ENCODE measurements at regions not wholly inside any gene's neighbourhood (a gene's known extent, or its start where the extent isn't known, plus 50 kb on each side); places are given as distances from the start of the nearest gene placed in this dataset.

GRCh38 chr1:175872588-175872987 lies 129.2 kb upstream of the TNR start:
- H3K36me3 ChIP-seq (ENCODE audit: control insufficient read depth in 1 of 2, insufficient read depth in 2 of 2, low read length in 2 of 2): no peaks in the 10 kb centered on the region
- ChIA-PET RAD21 (ENCODE audit: low non-redundant PET in 1 of 2, low total read pairs in 2 of 2, uncharacterized antibody in 2 of 2, unreplicated experiment in 2 of 2) (no interaction called here), CTCF (no interaction called here), POLR2A (no interaction called here)
- no peaks in the 10 kb centered on the region for H3K9me3 ChIP-seq (ENCODE audit: control insufficient read depth in 1 of 2, insufficient read depth in 1 of 2, low read depth in 1 of 2, low read length in 2 of 2)
- TF ChIP-seq ZBTB33 (IDR thresholded peaks at IDR 0.05; ENCODE audit: extremely low read depth, insufficient replicate concordance, low read length) (no peak), ATF3 (IDR thresholded peaks at IDR 0.05) (no peak), SP1 (IDR thresholded peaks at IDR 0.05; ENCODE audit: low read depth) (no peak), SRF (IDR thresholded peaks at IDR 0.05; ENCODE audit: low read depth) (no peak), JUND (IDR thresholded peaks at IDR 0.05) (no peak), EZH2 (IDR thresholded peaks at IDR 0.05) (no peak), POLR2A (IDR thresholded peaks at IDR 0.05; ENCODE audit: borderline replicate concordance, extremely low read depth, insufficient read depth, insufficient read length) (no peak), POLR2AphosphoS5 (IDR thresholded peaks at IDR 0.05; ENCODE audit: low read depth, low read length) (no peak), TCF7L2 (IDR thresholded peaks at IDR 0.05; ENCODE audit: borderline replicate concordance, extremely low read depth, insufficient read depth, insufficient read length) (no peak), CBX3 (IDR thresholded peaks at IDR 0.05; ENCODE audit: low read depth) (no peak), RAD21 (IDR thresholded peaks at IDR 0.05; ENCODE audit: low read depth) (no peak), CEBPB (IDR thresholded peaks at IDR 0.05; ENCODE audit: low read depth) (no peak), EGR1 (IDR thresholded peaks at IDR 0.05; ENCODE audit: low read depth) (no peak), YY1 (IDR thresholded peaks at IDR 0.05; ENCODE audit: extremely low read depth, insufficient replicate concordance, low read depth, low read length) (no peak), REST (IDR thresholded peaks at IDR 0.05; ENCODE audit: low read depth) (no peak), FOSL1 (IDR thresholded peaks at IDR 0.05; ENCODE audit: low read depth) (no peak), ZFX (IDR thresholded peaks at IDR 0.05) (no peak), SIN3A (IDR thresholded peaks at IDR 0.05; ENCODE audit: low read depth) (no peak), MAX (IDR thresholded peaks at IDR 0.05) (no peak)
- H3K79me2 ChIP-seq (ENCODE audit: insufficient read depth, low read length): no peaks in the 10 kb centered on the region
- H3K27me3 ChIP-seq (ENCODE audit: insufficient read depth, low read length): 0 out of 2 replicates have a peak, but pooled peaks cover 4% of the 10 kb centered on the region
- H3K4me2 ChIP-seq (ENCODE audit: low read length): no peak overlapping the region
- H3K9me2 ChIP-seq (ENCODE audit: insufficient read depth): no peaks in the 10 kb centered on the region
- H3K4me1 ChIP-seq (ENCODE audit: control insufficient read depth in 1 of 2, insufficient read depth in 2 of 2, low read length in 2 of 2): no peaks in the 10 kb centered on the region
- no peak overlapping the region for H3K4me3 ChIP-seq (replicated peaks in 1 of 2; ENCODE audit: low read depth in 1 of 2, low read length in 2 of 2)
- intact Hi-C loops (cut with micrococcal nuclease): no loop called here
- DNase-seq (ENCODE audit: low read depth, low spot score) (no peak), ATAC-seq (no peak)
- H3K27ac ChIP-seq (ENCODE audit: low read depth, low read length): no peak overlapping the region
- BruUV-seq (replicated peaks): no TSS peak
- H4K20me1 ChIP-seq (ENCODE audit: insufficient read depth): no peaks in the 10 kb centered on the region
- no peak overlapping the region for H2AFZ ChIP-seq (ENCODE audit: low read depth, low read length, poor library complexity, severe bottlenecking)
- H3K9ac ChIP-seq (ENCODE audit: low read length): no peak overlapping the region
